CD14-positive monocyte (primary cell): ENCODE measurements at regions not wholly inside any gene's neighbourhood (a gene's known extent, or its start where the extent isn't known, plus 50 kb on each side); places are given as distances from the start of the nearest gene placed in this dataset.

Source experiments
- DNase-seq, 3 donors: peaks; one replicate each; pipeline ENCODE4 v3.0.0-alpha.2; 2011 to 2022
- H2AFZ ChIP-seq: 2 replicates; pipeline ENCODE4 v1.6.0; 2012; ENCODE audit warnings: mild to moderate bottlenecking, low read depth, low read length, inconsistent platforms; ENCODE audit not compliant: insufficient read depth, poor library complexity, severe bottlenecking
- H3K27ac ChIP-seq, 2 donors: 1 replicate in 1 of 2; 2 replicates in 1 of 2; pipeline ENCODE4 v1.5.1; 2012 to 2013; ENCODE audit warnings: low read length in 2 of 2, control low read depth in 1 of 2, inconsistent platforms in 1 of 2, low read depth in 1 of 2, mild to moderate bottlenecking in 1 of 2
- H3K27me3 ChIP-seq, 2 donors: one replicate each; pipeline versions ENCODE4 v1.6.0 to v1.6.1; 2011 to 2013; ENCODE audit warnings: low read length in 2 of 2; ENCODE audit not compliant: control insufficient read depth in 2 of 2, insufficient read depth in 2 of 2
- H3K36me3 ChIP-seq, 2 donors: replicated peaks in 1 of 2; 1 replicate in 1 of 2; 2 replicates in 1 of 2; pipeline versions ENCODE4 v1.5.1 to v1.6.1; 2012 to 2013; ENCODE audit warnings: low read length in 2 of 2, control low read depth in 1 of 2, inconsistent platforms in 1 of 2, mild to moderate bottlenecking in 1 of 2; ENCODE audit not compliant: insufficient read depth in 2 of 2, control insufficient read depth in 1 of 2
- H3K4me1 ChIP-seq, 2 donors: 1 replicate in 1 of 2; 2 replicates in 1 of 2; pipeline versions ENCODE4 v1.5.1 to v1.6.1; 2012 to 2013; ENCODE audit warnings: low read length in 2 of 2, control low read depth in 1 of 2, inconsistent platforms in 1 of 2, mild to moderate bottlenecking in 1 of 2, moderate library complexity in 1 of 2; ENCODE audit not compliant: insufficient read depth in 2 of 2, control insufficient read depth in 1 of 2
- H3K4me2 ChIP-seq: replicated peaks from 2 replicates; pipeline ENCODE3; 2012; ENCODE audit warnings: low read length, moderate library complexity, mild to moderate bottlenecking; ENCODE audit not compliant: poor library complexity, severe bottlenecking; ENCODE audit errors: extremely low read depth
- H3K4me3 ChIP-seq, 3 experiments: fragments of 200-600 bp in 1 of 3; sonication (generic) in 1 of 3; replicated peaks in 1 of 3; 1 replicate in 2 of 3; 2 replicates in 1 of 3; pipeline ENCODE4 v1.5.1; 2011 to 2013; ENCODE audit warnings: low read length in 3 of 3, mild to moderate bottlenecking in 3 of 3, control low read depth in 2 of 3, low read depth in 2 of 3, inconsistent platforms in 1 of 3, moderate library complexity in 1 of 3
- H3K79me2 ChIP-seq: 2 replicates; pipeline ENCODE4 v1.6.0; 2012; ENCODE audit warnings: mild to moderate bottlenecking, control low read depth, inconsistent platforms, low read length, moderate library complexity; ENCODE audit not compliant: insufficient read depth
- H3K9ac ChIP-seq: 2 replicates; pipeline ENCODE4 v1.6.0; 2017; ENCODE audit warnings: low read length, mild to moderate bottlenecking; ENCODE audit not compliant: insufficient read depth, poor library complexity, severe bottlenecking
- H3K9me3 ChIP-seq, 2 donors: replicated peaks in 1 of 2; 1 replicate in 1 of 2; 2 replicates in 1 of 2; pipeline versions ENCODE4 v1.5.1 to v1.6.1; 2012 to 2013; ENCODE audit warnings: low read length in 2 of 2, control low read depth in 1 of 2; ENCODE audit not compliant: control insufficient read depth in 1 of 2, insufficient read depth in 1 of 2
- H4K20me1 ChIP-seq: 2 replicates; pipeline ENCODE4 v1.6.0; 2012; ENCODE audit warnings: mild to moderate bottlenecking, low read length, control low read depth, moderate library complexity; ENCODE audit not compliant: insufficient read depth
- H3K27ac Mint-ChIP-seq, 7 donors: one replicate each; pipeline ENCODE4 v1.8.0; 2020; ENCODE audit warnings: mild to moderate bottlenecking in 7 of 7, mixed read lengths in 7 of 7, moderate library complexity in 6 of 7, inconsistent platforms in 2 of 7
- H3K27me3 Mint-ChIP-seq, 3 donors: one replicate each; pipeline ENCODE4 v1.8.0; 2021 to 2022; ENCODE audit warnings: low read depth in 3 of 3, mild to moderate bottlenecking in 3 of 3, mixed read lengths in 3 of 3, moderate library complexity in 3 of 3, inconsistent platforms in 1 of 3
- H3K36me3 Mint-ChIP-seq, 2 donors: one replicate each; pipeline ENCODE4 v1.8.0; 2020; ENCODE audit warnings: mixed read lengths in 2 of 2, inconsistent platforms in 1 of 2, mild to moderate bottlenecking in 1 of 2
- H3K4me1 Mint-ChIP-seq: one replicate; pipeline ENCODE4 v1.8.0; 2020; ENCODE audit warnings: mild to moderate bottlenecking, mixed read lengths
- H3K4me3 Mint-ChIP-seq, 2 donors: one replicate each; pipeline ENCODE4 v1.8.0; 2020; ENCODE audit warnings: mild to moderate bottlenecking in 2 of 2, mixed read lengths in 2 of 2, moderate library complexity in 1 of 2
- H3K9me3 Mint-ChIP-seq, 7 donors: one replicate each; pipeline ENCODE4 v1.8.0; 2020 to 2022; ENCODE audit warnings: mixed read lengths in 7 of 7, mild to moderate bottlenecking in 6 of 7, moderate library complexity in 6 of 7, inconsistent platforms in 2 of 7
- CTCF ChIP-seq: fragments of 200-600 bp; IDR thresholded peaks from one replicate; pipeline ENCODE4 v1.8.0; 2022; ENCODE audit warnings: antibody characterized with exemption, mild to moderate bottlenecking
- WGBS: methylation state at CpG from one replicate; pipeline ENCODE4 v1.1.5; 2013; ENCODE audit warnings: missing lambda C conversion rate; ENCODE audit not compliant: insufficient coverage; 5-methylcytosine and 5-hydroxymethylcytosine counted together
- intact Hi-C, 2 donors: fragments of 100-400 bp; cut with micrococcal nuclease; formaldehyde crosslinking; loops; one replicate each; pipeline versions ENCODE4 v1.15.0 to v1.15.1; 2023

GRCh38 chr15:69793781-69794451 lies 303.8 kb downstream of the TLE3 start:
- no peak overlapping the region for H3K4me2 ChIP-seq
- no peak overlapping the region for H3K27ac ChIP-seq
- no peaks in the 10 kb centered on the region for H3K36me3 ChIP-seq
- H3K4me3 ChIP-seq, result no peak overlapping the region
- Mint-ChIP-seq H3K4me3 (no peak overlapping the region), H3K27me3 (peaks cover 4 to 6% (median 5%) of the 10 kb centered on the region in 3 donors), H3K9me3 (peaks cover 0 to 9% (median 6%) of the 10 kb centered on the region in 7 donors), H3K36me3 (peaks cover 0 to 2% of the 10 kb centered on the region in 2 donors), H3K27ac (no peak overlapping the region), H3K4me1 (peaks cover 8% of the 10 kb centered on the region)
- WGBS, result 98% methylated on average over 7 of the region's 9 CpGs
- no peak for DNase-seq
- peaks cover 8 to 9% of the 10 kb centered on the region in 2 donors for H3K4me1 ChIP-seq
- intact Hi-C loops, result no loop called here
- H3K27me3 ChIP-seq, result no peaks in the 10 kb centered on the region
- no peaks in the 10 kb centered on the region for H4K20me1 ChIP-seq
- TF ChIP-seq CTCF, result no peak
- no peaks in the 10 kb centered on the region for H3K79me2 ChIP-seq
- H2AFZ ChIP-seq, result no peak overlapping the region
- peaks cover 0 to 7% of the 10 kb centered on the region in 2 donors for H3K9me3 ChIP-seq
- no peak overlapping the region for H3K9ac ChIP-seq

GRCh38 chr15:69794645-69795469 lies 302.9 kb downstream of the TLE3 start:
- intact Hi-C loops, result no loop called here
- Histone ChIP-seq H3K4me3 (no peak overlapping the region), H3K79me2 (no peaks in the 10 kb centered on the region), H3K27me3 (no peaks in the 10 kb centered on the region), H3K9ac (no peak overlapping the region), H2AFZ (no peak overlapping the region), H4K20me1 (no peaks in the 10 kb centered on the region), H3K27ac (no peak overlapping the region), H3K36me3 (no peaks in the 10 kb centered on the region), H3K4me1 (peaks cover 10 to 16% of the 10 kb centered on the region in 2 donors), H3K9me3 (peaks cover 0 to 7% of the 10 kb centered on the region in 2 donors), H3K4me2 (no peak overlapping the region)
- H3K27ac Mint-ChIP-seq, result peak overlapping the region in 1 of 7 donors; percentile 24
- H3K4me1 Mint-ChIP-seq, result peaks cover 9% of the 10 kb centered on the region
- peaks cover 0 to 9% (median 6%) of the 10 kb centered on the region in 7 donors for H3K9me3 Mint-ChIP-seq
- H3K36me3 Mint-ChIP-seq, result peaks cover 0 to 2% of the 10 kb centered on the region in 2 donors
- H3K27me3 Mint-ChIP-seq, result peaks cover 2 to 6% (median 4%) of the 10 kb centered on the region in 3 donors
- no peak for TF ChIP-seq CTCF
- no peak for DNase-seq
- 86% methylated on average over 1 of the region's 11 CpGs for WGBS
- H3K4me3 Mint-ChIP-seq, result no peak overlapping the region
